ENCODE measurements at regions not wholly inside any gene's neighbourhood (a gene's known extent, or its start where the extent isn't known, plus 50 kb on each side); places are given as distances from the start of the nearest gene placed in this dataset.

GRCh38 chr2:49240608-49241007 lies 86.3 kb upstream of the FSHR start:
- Histone ChIP-seq H3K36me3 (no peaks in the 10 kb centered on the region), H3K27me3 (no peaks in the 10 kb centered on the region), H3K4me1 (no peaks in the 10 kb centered on the region), H3K9me3 (peaks cover 0 to 4% (median 0%) of the 10 kb centered on the region in 4 donors), H3K27ac (no peak overlapping the region), H3K4me3 (no peak overlapping the region)
- no peak for TF ChIP-seq CTCF (IDR thresholded peaks at IDR 0.05)
- TF ChIP-seq POLR2A (IDR thresholded peaks at IDR 0.05): no peak
- no peak for TF ChIP-seq EP300 (IDR thresholded peaks at IDR 0.05)
- no peak for TF ChIP-seq POLR2AphosphoS5 (IDR thresholded peaks at IDR 0.05)
- 28 to 53% (median 33%) methylated on average over 3 of the region's 3 CpGs for WGBS, 5 donors
- peak in 1 of 2 donors; percentile 2 for DNase-seq
- intact Hi-C loops (cut with DNase I; ENCODE audit: low total_unique reads): no loop called here

- Histone ChIP-seq H3K27me3 (no peaks in the 10 kb centered on the region), H3K36me3 (no peaks in the 10 kb centered on the region), H3K4me1 (no peaks in the 10 kb centered on the region), H3K9me3 (peaks cover 0 to under 1% (median 0%) of the 10 kb centered on the region in 4 donors), H3K4me3 (no peak overlapping the region), H3K27ac (no peak overlapping the region)
- TF ChIP-seq POLR2A (IDR thresholded peaks at IDR 0.05) (no peak), EP300 (IDR thresholded peaks at IDR 0.05) (no peak), POLR2AphosphoS5 (IDR thresholded peaks at IDR 0.05) (no peak), CTCF (IDR thresholded peaks at IDR 0.05) (no peak)
- intact Hi-C loops (cut with DNase I; ENCODE audit: low total_unique reads): no loop called here
- DNase-seq: no peak
Observed at GRCh38 chr2:49238604-49238960, 84.3 kb upstream of the FSHR start.

GRCh38 chr2:49237867-49238603 lies 83.7 kb upstream of the FSHR start:
- WGBS, 5 donors: 69 to 78% (median 76%) methylated on average over 6 of the region's 6 CpGs
- Histone ChIP-seq H3K4me1 (no peaks in the 10 kb centered on the region), H3K27ac (no peak overlapping the region), H3K4me3 (no peak overlapping the region), H3K9me3 (peaks cover 0 to 6% (median 0%) of the 10 kb centered on the region in 4 donors), H3K36me3 (no peaks in the 10 kb centered on the region), H3K27me3 (no peaks in the 10 kb centered on the region)
- TF ChIP-seq POLR2A (IDR thresholded peaks at IDR 0.05): no peak
- no peak for TF ChIP-seq EP300 (IDR thresholded peaks at IDR 0.05)
- TF ChIP-seq POLR2AphosphoS5 (IDR thresholded peaks at IDR 0.05): no peak
- no peak for TF ChIP-seq CTCF (IDR thresholded peaks at IDR 0.05)
- intact Hi-C loops (cut with DNase I; ENCODE audit: low total_unique reads): no loop called here
- no peak for DNase-seq

- Histone ChIP-seq H3K4me3 (no peak overlapping the region), H3K9me3 (peaks cover 0 to 6% (median 0%) of the 10 kb centered on the region in 4 donors), H3K36me3 (no peaks in the 10 kb centered on the region), H3K27ac (no peak overlapping the region), H3K27me3 (no peaks in the 10 kb centered on the region), H3K4me1 (no peaks in the 10 kb centered on the region)
- TF ChIP-seq CTCF (IDR thresholded peaks at IDR 0.05): no peak
- no peak for TF ChIP-seq POLR2A (IDR thresholded peaks at IDR 0.05)
- TF ChIP-seq POLR2AphosphoS5 (IDR thresholded peaks at IDR 0.05): no peak
- TF ChIP-seq EP300 (IDR thresholded peaks at IDR 0.05): no peak
- 77 to 90% (median 87%) methylated on average over 1 of the region's 1 CpG for WGBS, 5 donors
- DNase-seq: no peak
- intact Hi-C loops (cut with DNase I; ENCODE audit: low total_unique reads): no loop called here
Observed at GRCh38 chr2:49236316-49236715, 82.0 kb upstream of the FSHR start.

Data from stomach (tissue), 8 donors.